Islet precursor cell (in vitro differentiated cells): ENCODE measurements at regions not wholly inside any gene's neighbourhood (a gene's known extent, or its start where the extent isn't known, plus 50 kb on each side); places are given as distances from the start of the nearest gene placed in this dataset.

Source experiments
- DNase-seq: peaks from one replicate; pipeline ENCODE4 v3.0.0-alpha.2; 2018

DNA sequence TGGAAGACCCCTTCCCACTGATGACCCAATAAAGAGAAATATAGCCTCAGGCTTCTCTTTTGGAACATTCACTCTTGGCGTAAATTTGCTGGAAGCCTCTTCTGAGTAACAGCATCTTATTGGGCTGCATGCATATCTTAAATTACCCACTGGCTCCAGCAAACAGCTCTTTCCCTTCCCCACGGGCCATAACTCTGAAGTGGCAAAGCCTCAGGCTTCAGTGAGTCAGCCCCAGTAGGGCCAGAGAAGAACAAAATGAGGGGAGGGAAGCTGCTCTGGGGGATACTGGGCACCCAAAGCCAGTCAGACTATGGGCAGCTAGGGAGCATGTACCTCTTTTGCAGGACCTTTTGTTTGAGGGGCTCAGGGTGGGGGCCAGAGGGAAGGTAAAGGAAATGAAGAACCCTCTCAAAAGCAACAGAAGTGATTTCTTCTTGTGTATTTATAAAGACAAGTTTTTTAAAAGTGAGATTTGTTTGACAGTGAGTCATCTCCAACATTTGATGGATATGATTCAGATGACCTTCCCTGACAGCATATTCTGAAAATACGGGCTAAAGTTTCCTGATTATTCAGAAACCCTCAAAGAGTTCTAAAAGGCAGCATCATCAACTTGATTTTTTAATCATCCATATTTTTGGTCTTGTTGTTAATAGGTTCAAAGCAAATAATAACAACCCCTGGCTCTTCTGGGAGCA lies 203.4 kb downstream of the KIF18A start:
- peak; percentile 59 for DNase-seq

DNA sequence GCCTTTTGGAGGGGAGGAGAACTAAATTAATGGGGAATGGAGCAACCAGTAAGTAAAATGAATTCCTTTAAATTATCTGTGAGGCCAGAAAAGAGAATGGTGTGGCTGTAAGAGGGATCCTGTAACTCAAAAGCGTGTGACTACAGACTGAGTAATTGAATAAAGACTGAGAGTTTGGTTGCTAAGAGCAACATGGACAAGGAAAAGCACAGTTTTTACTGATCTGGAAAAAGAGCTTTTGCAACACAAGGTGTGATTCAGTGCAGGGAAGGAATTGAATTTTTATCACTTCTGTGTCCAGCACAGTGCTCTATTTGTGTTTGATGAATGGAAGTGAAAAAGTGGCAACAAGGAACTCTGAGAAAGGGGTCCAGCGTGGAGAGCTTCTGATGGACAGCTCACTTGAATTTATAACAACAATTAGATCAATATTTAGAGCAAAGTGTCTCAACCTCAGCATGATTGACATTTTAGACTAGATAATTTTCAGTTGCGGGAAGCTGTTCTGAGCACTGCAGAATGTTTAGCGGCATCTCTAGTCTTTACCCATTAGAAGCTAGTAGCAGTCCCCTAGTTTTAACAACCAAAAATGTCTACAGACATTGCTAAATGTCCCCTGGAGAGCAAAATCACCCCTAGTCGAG lies 202.8 kb upstream of the BDNF start:
- DNase-seq = no peak

DNA sequence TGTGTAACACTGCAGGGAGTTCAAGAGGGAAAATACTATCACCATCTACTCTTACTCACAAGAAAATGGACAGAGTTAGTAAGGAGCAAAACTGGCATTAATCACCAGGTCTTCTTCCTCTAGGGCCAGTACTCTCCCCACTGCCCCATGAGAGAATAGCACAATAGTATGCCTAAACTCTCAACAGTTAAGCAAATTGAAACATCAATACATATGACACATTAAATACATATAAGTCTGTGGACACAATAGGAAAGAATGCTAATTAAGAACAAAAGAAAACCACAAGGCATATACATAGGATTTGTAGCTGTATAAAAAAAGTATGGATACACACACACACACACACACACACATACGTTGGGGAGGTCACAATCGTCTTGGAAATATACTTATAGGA lies 197.9 kb upstream of the BDNF start:
- DNase-seq = no peak

DNA sequence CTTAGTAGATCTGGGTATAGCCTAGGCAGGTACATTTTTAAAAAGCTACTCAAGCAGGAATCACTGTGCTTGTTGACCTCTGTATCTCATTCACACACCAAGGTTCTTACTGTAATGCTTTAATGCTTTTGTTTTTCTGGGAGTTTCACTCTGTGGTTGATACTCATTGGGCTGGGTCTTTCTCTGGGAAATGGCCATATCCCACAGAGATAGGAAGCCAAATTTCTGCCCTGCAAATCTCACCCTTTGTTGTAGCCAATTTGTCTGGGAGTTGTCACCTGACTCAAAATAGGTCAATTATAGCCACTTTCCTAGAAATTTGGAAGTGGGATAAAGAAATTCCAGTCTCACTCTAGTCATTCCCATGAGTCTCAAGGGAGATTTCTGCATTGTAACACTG lies 195.8 kb upstream of the BDNF start:
- no peak for DNase-seq

DNA sequence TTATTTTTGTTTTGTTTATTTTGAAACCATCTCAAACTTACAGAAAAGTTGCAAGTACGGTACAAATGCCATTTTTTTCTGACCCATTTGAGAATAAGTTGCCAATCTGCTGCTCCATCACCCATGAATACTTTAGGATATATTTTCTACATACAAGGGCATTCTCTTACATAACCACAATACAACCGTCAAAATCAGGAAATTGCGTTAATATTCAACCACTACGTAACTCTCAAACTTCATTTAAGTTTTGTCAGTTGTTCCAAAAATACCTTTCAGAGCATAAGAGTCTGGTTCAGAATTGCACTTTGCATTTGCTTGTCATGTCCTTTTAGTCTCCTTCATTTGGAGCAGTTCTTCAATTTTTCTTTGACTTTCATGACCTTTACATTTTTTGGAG lies 194.3 kb upstream of the BDNF start:
- DNase-seq = no peak

DNA sequence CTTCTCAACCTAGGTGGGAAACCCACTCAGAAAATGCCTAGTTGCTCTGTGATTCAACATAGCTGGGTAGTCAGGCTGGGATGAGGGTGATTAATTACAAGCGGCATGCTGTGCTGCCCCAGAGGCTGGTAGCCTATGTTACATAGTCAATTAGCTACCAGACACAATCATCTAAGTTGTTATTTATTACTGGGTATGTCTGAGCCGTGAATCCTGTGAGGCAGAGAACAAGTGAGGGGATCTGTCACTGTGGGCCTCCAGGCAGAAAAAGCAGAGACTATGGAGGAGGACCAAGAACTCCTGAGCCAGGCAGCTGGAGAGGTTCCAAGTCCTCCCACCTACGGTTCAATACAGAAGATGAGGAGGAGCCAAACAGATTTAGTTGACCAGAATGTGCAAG lies 186.6 kb upstream of the BDNF start:
- no peak for DNase-seq

DNA sequence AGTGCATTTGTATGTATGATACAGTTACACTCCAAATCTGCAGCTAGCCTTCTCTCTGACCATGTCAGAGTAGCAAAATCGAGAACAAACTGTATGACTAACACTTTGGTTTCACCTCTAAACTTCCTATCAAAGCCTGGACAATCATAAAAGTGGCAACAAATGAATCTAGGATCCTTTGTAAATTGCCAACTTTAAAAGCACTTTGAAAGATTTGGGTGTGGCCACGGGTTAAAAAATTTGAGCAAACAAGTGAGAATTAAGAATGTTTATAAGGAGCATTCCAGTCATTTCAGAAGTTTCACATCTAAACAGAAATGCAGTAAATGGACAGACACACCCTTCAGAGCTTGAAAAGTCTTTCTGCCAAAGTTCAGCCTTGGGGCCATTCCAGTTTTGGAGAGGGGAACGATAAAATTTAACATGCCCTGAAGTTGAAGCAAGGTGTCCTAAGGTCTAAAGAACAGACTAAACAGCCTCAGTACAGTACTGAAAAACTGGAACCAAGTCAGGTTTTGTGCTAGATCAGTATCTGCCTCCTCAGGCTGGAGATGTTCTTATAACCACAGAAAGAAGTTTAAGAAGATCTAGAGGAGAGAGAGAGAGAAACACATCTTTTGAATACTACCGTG lies 181.9 kb upstream of the BDNF start:
- no peak for DNase-seq

DNA sequence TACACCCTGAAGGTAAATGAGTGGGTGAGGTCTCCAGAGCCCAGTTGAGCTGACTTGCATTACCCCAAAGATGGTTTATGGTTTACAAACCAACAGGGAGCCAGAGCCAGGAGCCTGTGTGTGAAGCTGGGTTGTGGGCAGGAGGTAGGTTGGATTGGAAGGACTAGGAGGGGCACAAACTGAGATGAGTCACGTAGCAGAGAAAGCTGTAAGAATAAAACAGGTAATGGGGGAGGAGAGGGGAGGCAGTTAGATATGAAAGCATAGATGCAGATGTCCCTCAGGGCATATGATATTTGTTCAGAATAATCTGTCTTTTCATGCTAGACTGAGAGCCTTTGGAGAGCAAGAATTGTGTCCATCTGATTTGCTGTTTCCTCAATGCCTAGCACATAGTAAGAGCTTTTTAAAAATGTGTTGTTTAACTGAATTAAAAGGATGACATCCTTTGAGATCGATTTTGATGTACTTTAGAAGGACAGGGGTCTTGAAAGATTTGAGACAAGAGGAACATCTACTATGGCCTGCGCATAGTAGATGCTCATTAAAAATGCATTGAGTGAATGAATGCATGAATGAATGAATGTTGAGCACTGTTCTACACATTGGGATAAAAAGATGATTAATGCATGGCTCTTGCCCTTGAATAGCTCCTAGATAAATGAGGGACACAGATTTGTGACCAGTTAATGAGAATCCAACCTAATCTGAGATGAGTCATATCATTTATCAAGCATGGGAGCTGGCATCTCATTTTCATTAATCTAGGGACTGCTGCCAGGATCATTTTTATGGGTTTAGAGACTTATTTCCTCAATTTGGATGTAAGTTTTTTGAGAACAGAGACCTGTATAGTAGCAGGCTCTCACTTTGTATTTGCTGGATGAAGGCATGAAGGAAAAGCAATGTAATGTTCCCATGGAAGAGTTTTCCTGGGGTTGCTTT lies 175.8 kb upstream of the BDNF start:
- DNase-seq = no peak

DNA sequence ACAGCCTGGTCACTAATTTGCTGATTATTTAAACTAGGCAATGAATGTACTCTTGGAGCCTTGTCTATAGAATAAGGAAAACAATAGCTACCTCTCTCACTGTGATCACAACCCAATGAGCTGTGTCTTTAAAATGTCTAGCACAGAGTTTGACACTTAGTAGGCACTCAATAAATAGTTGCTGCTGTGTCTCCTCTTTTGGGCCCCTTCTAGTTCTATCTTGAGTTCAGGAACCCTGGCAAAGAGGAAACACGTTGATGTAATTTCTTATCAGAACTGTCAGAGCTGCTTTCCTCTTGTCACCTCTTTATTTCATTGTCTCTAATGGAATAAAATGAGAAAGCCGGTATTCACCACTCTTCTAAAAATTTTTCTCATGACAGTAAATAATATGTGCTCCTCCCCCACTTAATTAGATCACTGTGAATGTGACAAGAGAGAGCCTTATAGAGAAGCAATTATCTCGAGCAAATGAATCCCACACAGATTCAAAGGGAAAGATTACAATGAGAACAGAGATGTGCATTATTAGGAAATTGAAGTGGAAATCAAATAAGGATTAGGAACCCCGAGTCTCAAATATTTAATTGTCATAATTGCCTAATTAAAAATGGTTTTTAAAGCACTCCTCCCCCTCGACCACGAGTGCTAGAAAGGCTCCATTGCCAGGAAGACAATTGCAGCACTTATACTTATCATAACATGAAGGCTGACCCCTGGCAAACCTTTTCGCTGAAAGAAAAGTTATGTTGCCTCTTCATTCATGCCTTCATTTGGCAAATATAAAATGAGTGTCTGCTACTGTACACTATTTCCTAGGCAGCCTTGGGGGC lies 175.0 kb upstream of the BDNF start:
- DNase-seq = no peak

DNA sequence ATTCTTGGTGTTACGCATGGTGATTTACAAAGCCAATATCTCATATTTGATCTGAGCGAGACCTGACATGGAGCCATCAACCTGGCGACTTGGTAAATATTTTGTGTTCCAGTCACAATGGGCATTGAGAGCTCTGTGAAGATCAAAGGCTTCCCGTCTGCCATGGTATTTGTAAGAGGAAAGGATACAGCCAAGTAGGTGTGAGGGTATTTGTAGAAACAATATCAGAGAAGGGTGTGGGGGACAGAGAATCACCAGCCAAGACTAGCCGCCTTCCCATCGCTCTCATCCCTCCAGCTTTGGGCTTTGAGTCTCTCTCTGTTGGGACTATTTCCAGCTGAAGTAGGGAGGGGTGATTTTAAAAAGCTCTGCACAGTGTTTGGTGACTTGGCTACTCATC lies 173.4 kb upstream of the BDNF start:
- no peak for DNase-seq

DNA sequence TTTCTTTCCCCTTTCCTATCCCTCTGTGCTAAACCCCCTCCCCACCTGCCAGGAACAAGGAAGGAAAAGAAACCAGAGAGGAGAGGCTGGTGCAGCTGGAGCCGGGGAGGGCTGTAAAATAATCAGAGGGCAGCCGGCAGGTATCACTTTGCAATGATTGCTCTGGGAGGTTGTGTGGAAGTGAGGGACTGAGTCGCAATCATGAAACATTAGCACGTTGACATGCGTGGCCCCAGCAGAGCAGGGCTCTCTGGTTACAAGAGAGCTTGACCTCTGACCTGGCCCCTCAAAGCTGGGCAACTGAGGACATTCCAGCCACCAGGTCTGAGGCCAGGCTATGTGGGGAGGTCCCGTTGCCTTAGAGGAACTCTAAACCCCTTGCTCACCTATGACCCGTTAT lies 170.8 kb upstream of the BDNF start:
- no peak for DNase-seq

DNA sequence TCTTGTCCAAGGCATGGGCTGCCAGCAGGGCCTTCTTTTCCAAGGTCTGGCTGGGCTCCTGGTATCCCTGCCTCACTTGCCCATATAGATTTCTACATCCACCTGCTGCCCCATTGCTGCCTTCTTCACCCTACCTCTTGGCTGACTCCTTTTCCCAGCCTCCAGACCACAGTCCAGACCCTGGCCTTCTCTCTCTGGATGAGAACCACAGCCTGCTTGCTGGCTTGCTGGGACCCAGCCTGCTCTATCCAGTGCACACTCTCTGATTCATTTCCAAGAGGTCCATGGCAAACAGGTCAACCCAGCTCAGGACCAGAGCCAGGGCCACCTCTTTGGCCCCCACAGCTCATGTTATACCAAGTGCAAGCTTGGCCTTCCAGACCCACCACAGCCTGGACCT lies 169.4 kb upstream of the BDNF start:
- DNase-seq = no peak

DNA sequence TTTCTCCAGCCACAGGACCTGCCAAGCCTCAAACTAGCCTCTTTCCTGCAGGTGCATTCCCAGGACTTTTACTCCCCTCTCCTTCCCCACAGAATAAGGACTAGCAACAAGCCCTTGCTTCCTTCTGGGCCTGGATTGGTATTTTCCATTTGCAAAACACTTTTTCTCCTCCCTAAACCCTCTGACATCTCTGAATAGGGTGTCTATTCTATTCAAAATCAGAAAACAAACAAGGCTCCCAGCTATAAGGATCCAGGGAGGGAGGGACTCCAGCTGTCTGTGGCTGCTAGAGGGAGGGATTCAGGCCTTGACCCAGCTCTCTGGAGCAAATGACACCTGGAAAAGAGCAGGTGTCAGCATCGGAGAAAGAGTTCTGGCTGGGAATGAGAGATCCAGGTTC lies 168.5 kb upstream of the BDNF start:
- no peak for DNase-seq

DNA sequence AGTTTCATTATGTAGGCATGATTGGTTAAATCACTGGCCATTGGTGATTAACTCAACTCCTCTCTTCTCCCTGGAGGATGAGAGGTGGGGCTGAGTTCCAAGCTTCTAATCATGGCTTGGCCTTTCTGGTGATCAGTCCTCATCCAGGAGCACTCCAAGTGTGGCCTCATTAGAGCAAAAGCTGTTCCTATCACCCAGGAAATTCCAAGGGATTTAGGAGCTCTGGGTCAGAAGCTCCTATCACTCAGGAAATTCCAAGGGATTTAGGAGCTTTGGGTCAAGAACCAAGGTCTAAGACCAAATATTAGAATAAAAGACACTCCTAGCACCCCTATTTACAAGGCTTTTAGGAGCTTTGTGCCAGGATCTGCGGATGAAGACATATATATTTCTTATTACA lies 168.0 kb upstream of the BDNF start:
- no peak for DNase-seq

DNA sequence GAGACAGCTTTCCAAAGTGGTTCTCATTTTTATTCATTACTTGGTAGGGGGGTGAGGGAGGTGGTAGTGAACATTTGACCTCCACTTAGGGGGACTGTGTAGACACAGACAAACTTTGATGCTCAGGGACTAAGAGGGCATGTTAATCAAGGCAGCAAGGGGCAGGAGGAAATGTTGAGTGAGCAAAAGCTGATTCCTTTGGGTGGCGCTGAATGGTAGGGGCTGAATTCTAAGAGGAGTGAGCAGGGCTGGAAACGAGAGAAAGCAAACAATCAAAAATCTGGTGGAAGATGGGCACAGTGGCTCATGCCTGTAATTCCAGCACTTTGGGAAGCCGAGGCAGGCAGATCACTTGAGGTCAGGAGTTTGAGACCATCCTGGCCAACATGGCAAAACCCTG lies 164.8 kb upstream of the BDNF start:
- no peak for DNase-seq

DNA sequence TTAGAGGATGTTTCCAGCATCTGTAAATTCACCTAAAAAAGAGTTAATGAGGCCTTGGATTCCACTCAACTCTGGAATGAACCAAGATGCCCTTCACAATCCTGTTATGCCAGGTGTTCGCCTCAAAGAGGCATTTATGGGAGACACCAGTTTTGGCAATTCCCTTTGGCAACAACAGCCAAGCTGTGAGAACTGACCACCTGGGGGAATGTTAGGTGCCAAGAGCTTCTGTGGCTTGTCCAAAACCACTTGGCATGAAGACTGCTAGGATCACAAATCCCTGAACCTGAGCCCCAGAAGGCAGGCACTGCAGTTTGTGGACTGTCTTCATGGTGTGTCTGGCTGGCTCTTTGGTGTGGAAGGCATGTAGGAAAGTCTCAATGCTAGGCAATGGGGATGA lies 164.4 kb upstream of the BDNF start:
- DNase-seq = no peak

DNA sequence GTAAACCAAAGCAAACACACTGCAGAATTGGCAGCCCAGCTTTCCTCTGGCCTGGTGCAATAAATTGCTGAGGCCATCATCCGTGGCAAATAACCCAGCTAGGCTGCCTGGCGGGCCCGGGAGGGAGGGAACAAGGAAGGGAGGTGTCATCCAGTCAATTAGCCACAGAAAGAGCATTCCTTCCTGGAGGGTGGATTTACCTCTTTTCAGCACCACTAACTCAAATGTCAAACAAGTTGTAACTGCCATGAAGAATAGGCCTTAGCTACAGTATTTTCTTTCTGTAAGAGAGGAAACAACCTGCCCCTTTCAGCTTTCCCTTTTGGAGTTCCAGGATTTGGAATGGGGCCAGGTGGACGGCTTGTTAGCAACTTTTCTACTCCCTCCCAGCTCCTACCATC lies 163.8 kb upstream of the BDNF start:
- DNase-seq = no peak

DNA sequence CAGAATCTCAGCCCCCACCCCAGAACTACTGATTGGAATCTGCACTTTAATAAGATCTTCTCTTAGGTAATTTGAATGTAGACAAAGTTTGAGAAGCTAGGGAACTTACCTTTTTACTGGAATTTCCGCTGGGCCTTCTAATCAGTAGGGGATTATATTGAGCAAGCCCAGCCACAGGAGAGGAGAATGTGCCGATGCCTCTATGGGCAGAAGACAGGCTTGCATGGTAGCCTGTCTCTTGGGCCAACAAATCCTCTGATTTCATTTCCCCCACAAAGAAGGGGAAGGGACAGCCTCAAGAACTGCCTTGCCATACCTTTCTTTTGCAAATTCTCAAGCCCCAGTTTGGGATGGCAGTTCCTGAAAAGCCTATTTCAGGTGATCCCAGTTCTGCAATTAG lies 163.4 kb upstream of the BDNF start:
- DNase-seq = no peak

DNA sequence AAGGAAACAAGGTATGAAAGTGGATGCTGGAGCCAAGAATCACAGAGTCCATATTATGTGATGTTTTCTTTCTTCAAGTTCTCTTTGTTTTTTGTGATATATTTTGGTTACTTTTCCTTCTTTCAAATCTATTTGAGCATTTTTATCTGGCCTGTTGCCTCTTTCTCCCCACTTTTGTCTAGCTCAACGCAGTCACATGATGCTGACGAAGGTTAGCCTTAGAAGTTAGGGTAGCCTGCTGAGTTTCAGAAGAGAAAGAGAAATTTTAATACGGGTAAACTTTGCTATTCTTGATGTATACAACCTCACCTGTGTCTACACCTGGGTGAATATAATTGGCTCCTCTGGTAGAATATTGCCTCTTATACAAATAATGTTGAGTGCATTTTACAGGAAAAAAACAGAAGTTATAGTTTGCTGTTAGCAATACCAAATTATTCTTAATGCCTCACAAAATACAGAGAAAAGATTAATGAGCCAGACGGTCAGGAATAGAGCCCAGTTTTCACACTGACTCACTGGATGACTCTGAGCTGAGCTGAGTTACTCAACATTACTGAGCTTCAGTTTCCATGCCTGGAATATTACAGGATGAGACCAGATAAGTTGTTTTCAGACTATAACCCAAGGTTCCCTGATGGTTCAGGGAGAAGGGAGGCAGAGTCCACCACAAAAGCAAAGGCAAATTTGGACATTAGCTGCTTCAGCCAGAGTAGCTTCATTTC lies 161.6 kb upstream of the BDNF start:
- DNase-seq = no peak

DNA sequence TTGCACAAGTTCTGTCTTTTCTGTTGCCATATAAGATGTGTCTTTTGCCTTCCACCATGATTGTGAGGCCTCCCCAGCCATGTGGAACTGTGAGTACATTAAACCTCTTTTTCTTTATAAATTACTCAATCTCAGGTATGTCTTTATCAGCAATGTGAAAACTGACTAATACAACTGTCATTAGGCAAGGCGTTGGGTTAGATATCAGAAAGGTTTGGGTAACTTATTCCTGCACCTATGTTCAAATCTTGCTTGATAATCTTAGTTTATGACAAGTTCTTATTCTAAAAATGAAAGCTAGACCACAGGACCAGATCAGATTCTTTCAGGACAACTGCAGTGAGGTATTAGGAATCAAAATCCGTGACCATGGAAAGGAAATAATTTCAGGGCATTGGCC lies 160.6 kb upstream of the BDNF start:
- DNase-seq = no peak

DNA sequence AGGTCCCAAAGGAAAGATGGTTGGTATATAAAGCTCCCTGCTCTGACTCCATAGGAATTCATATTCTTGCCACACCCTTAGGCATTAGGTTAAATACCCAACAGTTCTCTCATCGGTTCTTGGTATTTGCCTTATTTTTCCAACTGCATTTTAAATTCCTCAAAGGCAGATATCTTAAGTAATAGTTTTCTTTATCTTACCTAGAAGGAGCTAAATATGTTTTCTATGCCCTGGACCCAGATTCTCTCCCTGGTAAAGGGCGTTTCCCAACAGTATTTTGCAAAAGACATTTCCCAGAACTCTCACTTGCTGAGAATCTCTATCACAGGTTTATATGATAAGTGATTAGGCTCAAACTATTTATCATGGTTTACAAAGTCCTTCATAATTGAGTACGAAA lies 158.6 kb upstream of the BDNF start:
- no peak for DNase-seq

DNA sequence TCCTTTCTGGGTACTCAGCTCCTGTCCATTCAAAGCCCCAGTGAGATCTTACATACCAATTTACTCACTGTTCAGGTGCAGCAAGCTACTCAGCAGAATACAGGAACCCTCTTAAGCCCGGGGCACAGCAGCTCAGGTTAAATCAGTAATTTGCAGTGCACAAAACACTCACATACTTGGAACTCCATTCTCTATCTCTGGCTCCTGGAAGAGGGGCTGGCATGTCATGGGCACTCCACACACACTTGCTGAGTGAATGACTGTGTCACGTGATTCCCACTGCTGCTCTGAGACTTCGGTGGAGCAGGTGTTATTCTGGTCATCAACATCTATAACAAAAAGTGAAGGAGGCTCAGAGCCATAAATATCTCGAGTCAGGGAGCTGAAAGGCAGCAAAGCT lies 157.3 kb upstream of the BDNF start:
- no peak for DNase-seq
